K562 (cell line): ENCODE measurements at regions not wholly inside any gene's neighbourhood (a gene's known extent, or its start where the extent isn't known, plus 50 kb on each side); places are given as distances from the start of the nearest gene placed in this dataset.

Experiments
- ATAC-seq: fragments of 200-7000 bp; cut with Tn5 transposase; 3 replicates; pipeline ENCODE4 v1.9.1; 2020; ENCODE audit warnings: moderate library complexity
- BruUV-seq: library from RNA; stranded (reverse); fragments of 400-500 nt; replicated peaks from 2 replicates; lab custom pipeline; 2021; lab: Mats Ljungman, UMichigan
- CTCF ChIA-PET: fragments of 300-600 bp; formaldehyde crosslinking; extraction: SDS; loops from one replicate; lab custom pipeline; 2021; ENCODE audit warnings: low intra/inter-chr PET ratio; lab: Yijun Ruan, JAX
- POLR2A ChIA-PET: fragments of 300-600, 350-650 bp; sonication (Branson Sonifier 250); formaldehyde crosslinking; extraction: SDS; loops from one replicate; lab custom pipeline; 2021; ENCODE audit warnings: antibody characterized with exemption, inconsistent platforms; lab: Yijun Ruan, JAX
- DNase-seq, 4 experiments: peaks; one replicate each; pipeline versions ENCODE4 v3.0.0 to v3.0.0-alpha.2; 2011 to 2018; ENCODE audit warnings: low spot score in 3 of 4, mixed read lengths in 3 of 4; ENCODE audit errors: extremely low read depth in 1 of 4
- FAIRE-seq: peaks from 2 replicates; lab custom pipeline; 2011; peaks lifted over from hg19 to GRCh38; lab: Jason Lieb, UNC
- H2AFZ ChIP-seq: 2 replicates; pipeline ENCODE4 v1.6.0; 2011; ENCODE audit warnings: low read depth, low read length, control low read depth, inconsistent platforms
- H3K27ac ChIP-seq: fragments of 200-600 bp; 3 replicates; pipeline ENCODE4 v1.8.0; 2011; ENCODE audit warnings: low read depth, mild to moderate bottlenecking, control low read depth, inconsistent platforms, low read length, moderate library complexity, mixed read lengths; ENCODE audit errors: extremely low read depth
- H3K27me3 ChIP-seq, 2 experiments: fragments of 300-600 bp in 1 of 2; 2 replicates in 1 of 2; 3 replicates in 1 of 2; pipeline versions ENCODE4 v1.6.0 to v1.8.0; 2011; ENCODE audit warnings: inconsistent platforms in 2 of 2, low read length in 2 of 2, mild to moderate bottlenecking in 1 of 2, mixed read lengths in 1 of 2, moderate library complexity in 1 of 2; ENCODE audit not compliant: control insufficient read depth in 2 of 2, insufficient read depth in 2 of 2
- H3K36me3 ChIP-seq: fragments of 300-600 bp; 3 replicates; pipeline ENCODE4 v1.8.0; 2011; ENCODE audit warnings: mild to moderate bottlenecking, low read length, inconsistent platforms; ENCODE audit not compliant: control insufficient read depth, insufficient read depth
- H3K4me1 ChIP-seq, 2 experiments: fragments of 200-600 bp in 1 of 2; replicated peaks in 1 of 2; 2 replicates in 1 of 2; 3 replicates in 1 of 2; pipeline versions ENCODE4 v1.5.1 to v1.8.0; 2011; ENCODE audit warnings: inconsistent platforms in 2 of 2, low read length in 2 of 2, mild to moderate bottlenecking in 1 of 2, mixed read lengths in 1 of 2, moderate library complexity in 1 of 2; ENCODE audit not compliant: control insufficient read depth in 2 of 2, insufficient read depth in 2 of 2
- H3K4me2 ChIP-seq: 2 replicates; pipeline ENCODE4 v1.6.1; 2011; ENCODE audit warnings: low read length, control low read depth, inconsistent platforms, mixed read lengths; ENCODE audit not compliant: insufficient read depth
- H3K4me3 ChIP-seq: fragments of 200-600 bp; sonication (generic), shearing (Covaris generic); 2 replicates; pipeline ENCODE4 v1.5.1; 2016; ENCODE audit warnings: control low read depth, inconsistent platforms
- H3K79me2 ChIP-seq: fragments of 200-600 bp; 3 replicates; pipeline ENCODE4 v1.8.0; 2011; ENCODE audit warnings: low read length, inconsistent platforms; ENCODE audit not compliant: control insufficient read depth, insufficient read depth
- H3K9ac ChIP-seq, 2 experiments: 2 replicates each; pipeline versions ENCODE4 v1.6.0 to v1.6.1; 2011; ENCODE audit warnings: low read depth in 2 of 2, low read length in 2 of 2, control low read depth in 1 of 2, inconsistent platforms in 1 of 2, mild to moderate bottlenecking in 1 of 2, mixed read lengths in 1 of 2; ENCODE audit not compliant: insufficient read depth in 1 of 2
- H3K9me1 ChIP-seq: one replicate; pipeline ENCODE4 v1.6.0; 2011; ENCODE audit warnings: inconsistent platforms, mild to moderate bottlenecking, low read length, moderate library complexity; ENCODE audit not compliant: control insufficient read depth, insufficient read depth
- H3K9me3 ChIP-seq: replicated peaks from 2 replicates; pipeline ENCODE4 v1.5.1; 2011; ENCODE audit warnings: low read depth, low read length, inconsistent platforms; ENCODE audit not compliant: control insufficient read depth, insufficient read depth
- H4K20me1 ChIP-seq: replicated peaks from 2 replicates; pipeline ENCODE4 v1.6.1; 2011; ENCODE audit warnings: low read length, inconsistent platforms, mixed read lengths; ENCODE audit not compliant: control insufficient read depth, insufficient read depth
- SMAD4 ChIP-seq: fragments of 250-450 bp; sonication (Bioruptor Pico); conservative IDR thresholded peaks from 2 replicates; pipeline ENCODE4 v1.8.0; 2021; ENCODE audit warnings: inconsistent platforms, mild to moderate bottlenecking, moderate library complexity
- WGBS: fragments of 100-300 bp; shearing (Covaris generic); methylation state at CpG from one replicate; pipeline ENCODE4 v1.1.6; 2016; ENCODE audit warnings: low coverage, mixed read lengths; ENCODE audit not compliant: insufficient coverage; ENCODE audit errors: missing lambda C conversion rate; 5-methylcytosine and 5-hydroxymethylcytosine counted together
- in situ Hi-C: fragments of 300-500 bp; cut with MboI; formaldehyde crosslinking; loops from 4 replicates; pipeline ENCODE4 v1.15.0; 2018; ENCODE audit warnings: inconsistent platforms, mixed read lengths
- intact Hi-C: fragments of 100-400 bp; cut with micrococcal nuclease; formaldehyde crosslinking; loops from 2 replicates; pipeline ENCODE4 v1.14.2; 2022
- TF ChIP-seq, protein P1 (sequence below): sonication (generic); formaldehyde crosslinking; IDR thresholded peaks from 2 replicates; pipeline ENCODE4 v1.4.0; 2020; ENCODE audit warnings: mild to moderate bottlenecking, missing genetic modification reagents

DNA sequence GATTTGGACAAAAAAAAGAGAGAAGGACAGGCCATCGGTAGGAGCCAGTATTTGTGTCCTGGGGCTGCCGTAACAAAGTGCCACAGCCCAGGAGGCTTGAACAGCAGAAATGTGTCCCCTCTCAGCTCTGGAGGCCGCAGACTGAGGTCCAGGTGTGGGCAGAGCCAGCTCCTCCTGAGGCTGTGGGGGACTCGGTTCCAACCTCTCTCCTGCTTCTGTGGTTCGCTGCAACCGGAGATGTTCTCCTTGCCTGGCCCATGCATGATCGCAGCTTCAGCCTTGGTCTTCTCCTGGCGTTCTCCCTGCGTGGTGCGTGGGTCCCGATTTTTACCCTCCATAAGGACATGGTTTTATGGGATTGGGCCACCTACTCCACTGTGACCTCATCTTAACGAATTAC, 85.9 kb upstream of the SOX1 start:
- WGBS, result 6% methylated on average over 9 of the region's 12 CpGs
- CTCF ChIA-PET, result no interaction called here
- no peak for FAIRE-seq

More for the DNA sequence above, 85.9 kb upstream of the SOX1 start:
- in situ Hi-C loops, result no loop called here
- no peak overlapping the region for H3K9ac ChIP-seq
- no peaks in the 10 kb centered on the region for H3K79me2 ChIP-seq
- no peak for ATAC-seq
- no peaks in the 10 kb centered on the region for H3K9me1 ChIP-seq
- no peaks in the 10 kb centered on the region for H3K4me1 ChIP-seq
- intact Hi-C loops, result loop anchor here (5.0 kb wide), 1 partner anchor 464 kb away; no protein-coding TSS in a partner anchor
- no peaks in the 10 kb centered on the region for H3K36me3 ChIP-seq
- H3K4me3 ChIP-seq, result no peak overlapping the region
- no peak for DNase-seq
- TF ChIP-seq SMAD4 (CRISPR knock-in tag), result no peak
- TF ChIP-seq, protein P1, sequence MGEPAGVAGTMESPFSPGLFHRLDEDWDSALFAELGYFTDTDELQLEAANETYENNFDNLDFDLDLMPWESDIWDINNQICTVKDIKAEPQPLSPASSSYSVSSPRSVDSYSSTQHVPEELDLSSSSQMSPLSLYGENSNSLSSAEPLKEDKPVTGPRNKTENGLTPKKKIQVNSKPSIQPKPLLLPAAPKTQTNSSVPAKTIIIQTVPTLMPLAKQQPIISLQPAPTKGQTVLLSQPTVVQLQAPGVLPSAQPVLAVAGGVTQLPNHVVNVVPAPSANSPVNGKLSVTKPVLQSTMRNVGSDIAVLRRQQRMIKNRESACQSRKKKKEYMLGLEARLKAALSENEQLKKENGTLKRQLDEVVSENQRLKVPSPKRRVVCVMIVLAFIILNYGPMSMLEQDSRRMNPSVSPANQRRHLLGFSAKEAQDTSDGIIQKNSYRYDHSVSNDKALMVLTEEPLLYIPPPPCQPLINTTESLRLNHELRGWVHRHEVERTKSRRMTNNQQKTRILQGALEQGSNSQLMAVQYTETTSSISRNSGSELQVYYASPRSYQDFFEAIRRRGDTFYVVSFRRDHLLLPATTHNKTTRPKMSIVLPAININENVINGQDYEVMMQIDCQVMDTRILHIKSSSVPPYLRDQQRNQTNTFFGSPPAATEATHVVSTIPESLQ, result no peak
- TF ChIP-seq, all 486 proteins: peak for 0
- Histone ChIP-seq H4K20me1 (no peaks in the 10 kb centered on the region; the same call in 1 of the 2 replicates), H2AFZ (no peak overlapping the region), H3K4me2 (no peak overlapping the region), H3K9me3 (no peaks in the 10 kb centered on the region), H3K27me3 (peaks cover 0 to 7% of the 10 kb centered on the region in 2 experiments; a peak in 1 of 5 replicates), H3K27ac (no peak overlapping the region)
- BruUV-seq, result no TSS peak
- POLR2A ChIA-PET, result interaction anchor here (0.6 kb wide), 1 partner anchor 43 kb away, joined by 3 read pairs; no protein-coding TSS in a partner anchor
